GM18498 (cell line): ENCODE measurements at regions not wholly inside any gene's neighbourhood (a gene's known extent, or its start where the extent isn't known, plus 50 kb on each side); places are given as distances from the start of the nearest gene placed in this dataset.
A peak's percentile ranks its signal among the peaks of the same experiment; 100 is the strongest.
"Not testable (repeated sequence)": the region's sequence is repeated elsewhere in the genome, so short reads cannot be mapped to it uniquely, and the experiment has no call there.

ENCODE experiments used
- ATAC-seq: cut with Tn5 transposase; IDR thresholded peaks from one replicate; pipeline ENCODE4 v1.9.1; 2021; ENCODE audit warnings: mild to moderate bottlenecking, moderate library complexity; ENCODE audit not compliant: unreplicated experiment

DNA sequence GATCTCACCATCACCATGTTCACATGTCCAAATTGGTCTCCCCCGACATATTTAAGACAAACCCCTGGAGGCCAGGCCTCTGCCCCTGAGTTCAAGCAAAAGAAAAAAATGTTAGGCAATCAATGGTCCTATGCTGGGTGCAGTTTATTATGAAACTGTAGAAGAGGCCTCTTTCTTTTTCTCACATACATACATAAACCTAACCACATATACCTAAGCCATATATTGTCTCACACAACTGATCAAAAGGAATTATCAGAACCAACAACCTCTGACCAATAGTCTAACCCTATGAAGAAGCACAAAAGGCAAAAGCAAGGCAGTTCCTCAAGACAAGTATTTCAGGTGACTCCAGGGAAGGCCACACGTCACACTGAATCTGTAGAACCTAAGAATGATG lies 49.9 kb downstream of the ILRUN start:
- no peak for ATAC-seq

DNA sequence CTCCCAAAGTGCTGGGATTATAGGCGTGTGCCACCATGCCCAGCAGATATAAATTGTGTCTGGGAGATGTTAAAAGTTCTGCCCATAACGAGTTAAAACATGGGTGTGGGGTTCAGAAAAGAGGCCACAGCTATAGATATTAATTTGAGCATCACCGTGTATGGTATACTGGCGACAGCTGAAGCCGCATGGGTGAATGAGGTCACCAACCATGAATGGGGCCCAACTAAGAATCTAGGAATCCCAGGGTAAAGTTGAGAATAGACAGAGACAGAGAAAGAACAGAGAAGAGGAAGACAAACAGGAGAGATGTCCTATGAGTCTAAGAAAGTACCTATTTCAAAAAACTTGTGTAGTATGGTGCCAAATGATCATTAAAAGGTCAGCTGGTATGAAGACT lies 50.9 kb downstream of the ILRUN start:
- no peak for ATAC-seq

DNA sequence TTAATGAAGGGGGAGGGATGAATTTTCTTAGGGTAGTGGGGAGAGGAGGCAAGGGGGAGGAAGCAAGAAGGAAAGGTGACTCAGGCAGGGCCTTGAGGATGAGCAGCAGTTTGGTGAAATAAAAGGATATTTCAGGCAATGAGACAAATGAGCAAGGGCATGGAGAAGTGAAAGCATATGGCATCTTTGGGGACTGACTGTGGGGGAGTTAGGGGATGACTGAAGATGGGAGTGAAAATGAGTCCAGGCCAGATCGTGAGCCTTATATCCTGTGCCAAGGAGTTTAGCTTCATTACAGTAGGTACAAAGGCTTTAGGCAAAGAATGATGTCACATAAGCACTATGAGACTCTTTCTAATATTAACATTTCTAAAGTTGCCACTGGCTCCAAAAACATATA lies 51.9 kb downstream of the ILRUN start:
- no peak for ATAC-seq

DNA sequence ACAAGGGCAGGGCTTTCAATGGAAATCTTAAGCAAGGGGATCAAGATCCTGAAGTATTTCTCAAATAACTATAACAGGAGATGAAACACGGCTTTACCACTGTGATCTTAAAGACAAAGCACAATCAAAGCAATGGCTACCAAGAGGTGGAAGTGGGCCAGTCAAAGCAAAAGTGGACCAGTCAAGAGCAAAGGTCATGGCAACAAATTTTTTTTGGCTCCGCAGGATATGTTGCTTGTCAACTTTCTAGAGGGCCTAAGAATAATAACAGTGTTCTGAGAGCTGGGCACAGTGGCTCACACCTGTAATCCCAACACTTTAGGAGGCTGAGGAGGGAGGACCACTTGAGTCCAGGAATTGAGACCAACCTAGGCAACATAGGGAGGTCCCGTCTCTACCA lies 54.1 kb downstream of the ILRUN start:
- no peak for ATAC-seq

DNA sequence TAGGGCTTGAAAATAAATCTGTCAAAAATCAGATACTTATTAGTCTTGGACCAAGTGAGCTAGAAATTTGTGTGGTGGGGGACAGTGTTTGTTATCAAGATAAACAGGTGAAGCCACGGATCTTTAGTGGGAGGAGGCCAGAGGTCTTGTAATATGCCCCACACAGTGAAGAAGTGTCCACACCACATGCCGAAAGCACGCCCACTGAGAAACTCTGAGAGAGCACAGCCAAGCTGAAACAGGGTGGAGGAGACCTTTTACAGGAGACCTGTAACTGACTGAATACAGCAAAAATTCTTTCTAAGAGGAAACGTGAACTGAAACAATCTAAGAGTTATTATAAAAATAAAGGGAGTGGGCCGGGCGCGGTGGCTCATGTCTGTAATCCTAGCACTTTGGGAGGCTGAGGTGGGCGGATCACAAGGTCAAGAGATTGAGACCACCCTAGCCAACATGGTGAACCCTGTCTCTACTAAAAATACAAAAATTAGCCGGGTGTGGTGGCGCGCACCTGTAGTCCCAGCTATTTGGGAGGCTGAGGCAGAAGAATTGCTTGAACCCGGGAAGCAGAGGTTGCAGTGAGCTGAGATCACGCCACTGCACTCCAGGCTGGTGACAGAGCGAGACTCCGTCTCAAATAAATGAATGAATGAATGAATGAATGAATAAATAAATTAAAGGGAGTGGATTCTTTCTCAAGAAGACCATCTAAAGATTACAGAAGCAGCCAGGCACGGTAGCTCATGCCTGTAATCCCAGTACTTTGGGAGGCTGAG lies 56.3 kb downstream of the ILRUN start:
- ATAC-seq = not testable (repeated sequence)

DNA sequence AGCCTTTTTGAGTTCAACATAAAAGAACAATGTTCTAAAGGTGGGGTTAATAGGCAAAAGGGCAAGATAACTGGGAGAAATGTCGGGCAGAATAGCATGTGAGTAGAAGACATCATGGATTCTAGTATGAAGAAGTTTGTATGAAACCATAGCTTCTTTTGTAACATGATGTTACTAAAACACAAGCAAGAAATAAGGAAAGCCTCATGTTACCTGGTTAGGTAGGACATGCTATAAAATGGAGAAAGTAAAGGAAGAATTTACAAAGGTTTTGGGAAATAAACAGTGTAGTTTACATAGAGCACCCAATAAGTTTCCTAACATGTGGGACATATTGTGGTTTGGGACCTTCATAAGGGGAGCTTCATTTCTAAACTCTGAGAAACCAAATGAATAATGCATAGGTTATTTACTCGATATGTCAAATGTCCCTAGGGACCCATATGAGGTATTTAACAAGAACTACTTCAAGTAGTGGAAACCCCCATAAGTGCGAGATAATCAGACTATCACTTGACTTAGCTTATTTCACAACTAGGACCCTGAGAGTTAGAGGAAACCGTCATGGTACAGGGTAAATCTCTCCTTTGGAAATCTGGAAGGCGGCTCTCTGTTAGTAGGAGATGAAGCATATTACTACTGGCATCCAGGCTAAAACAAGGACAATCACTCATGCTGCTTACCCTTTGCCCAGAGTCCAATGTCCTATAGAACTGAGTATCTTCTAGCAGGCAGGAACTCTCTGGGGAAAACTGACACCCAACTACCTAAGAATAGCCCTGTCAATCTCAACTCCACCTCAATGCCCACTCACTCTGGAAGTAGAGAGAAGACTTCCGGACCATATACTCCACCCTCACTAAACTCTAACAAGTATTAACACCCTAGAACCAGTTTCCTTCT lies 57.5 kb downstream of the ILRUN start:
- peak; percentile 68 for ATAC-seq

DNA sequence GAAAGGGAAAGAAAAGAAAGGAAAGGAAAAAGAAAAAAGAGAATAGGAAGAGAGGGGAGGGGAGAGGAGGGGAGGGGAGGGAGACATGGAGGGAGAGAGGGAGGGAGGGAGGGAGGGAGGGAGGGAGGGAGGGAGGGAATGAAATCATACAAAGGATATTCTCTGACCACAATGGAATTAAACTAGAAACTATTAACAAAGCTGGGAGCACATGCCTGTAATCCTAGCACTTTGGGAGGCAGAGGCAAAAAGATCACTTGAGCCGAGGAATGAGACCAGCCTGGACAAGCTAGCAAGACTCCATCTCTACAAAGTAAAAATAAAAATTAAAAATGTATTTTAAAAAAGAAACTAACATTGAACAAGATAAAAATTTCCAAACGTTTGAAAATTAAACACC lies 62.8 kb downstream of the ILRUN start:
- no peak for ATAC-seq

DNA sequence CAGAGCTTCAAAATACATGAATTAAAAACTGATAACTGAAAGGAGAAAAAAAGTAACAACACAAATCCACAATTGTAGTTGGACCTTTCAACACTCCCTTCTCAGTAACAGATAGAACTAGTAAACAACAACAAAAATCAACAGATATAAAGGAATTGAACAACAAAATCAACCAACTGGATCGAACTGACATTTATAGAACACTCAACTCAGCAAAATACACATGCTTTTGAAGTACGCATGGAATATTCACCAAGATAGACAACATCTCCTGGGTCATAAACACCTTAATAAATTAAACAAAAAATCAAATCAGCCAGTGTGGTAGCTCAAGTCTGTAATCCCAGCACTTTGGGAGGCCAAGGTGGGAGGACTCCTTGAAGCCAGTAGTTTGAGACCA lies 63.3 kb downstream of the ILRUN start:
- no peak for ATAC-seq

DNA sequence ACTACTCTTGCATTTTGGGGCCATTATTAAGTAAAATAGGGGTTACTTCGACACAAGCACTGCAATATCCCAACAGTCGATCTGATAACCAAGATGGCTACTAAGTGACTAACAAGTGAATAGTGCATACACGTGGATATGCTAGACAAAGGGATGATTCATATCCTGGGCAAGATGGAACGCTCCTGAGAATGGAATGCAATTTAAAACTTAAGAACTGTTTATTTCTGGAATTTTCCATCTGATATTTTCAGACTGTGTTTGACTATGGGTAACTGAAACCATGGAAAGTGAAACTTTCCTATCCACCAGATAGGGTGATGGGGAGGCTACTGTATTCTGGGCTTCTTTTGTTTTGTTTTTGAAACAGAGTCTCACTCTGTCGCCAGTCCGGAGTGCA lies 66.5 kb downstream of the ILRUN start:
- no peak for ATAC-seq

DNA sequence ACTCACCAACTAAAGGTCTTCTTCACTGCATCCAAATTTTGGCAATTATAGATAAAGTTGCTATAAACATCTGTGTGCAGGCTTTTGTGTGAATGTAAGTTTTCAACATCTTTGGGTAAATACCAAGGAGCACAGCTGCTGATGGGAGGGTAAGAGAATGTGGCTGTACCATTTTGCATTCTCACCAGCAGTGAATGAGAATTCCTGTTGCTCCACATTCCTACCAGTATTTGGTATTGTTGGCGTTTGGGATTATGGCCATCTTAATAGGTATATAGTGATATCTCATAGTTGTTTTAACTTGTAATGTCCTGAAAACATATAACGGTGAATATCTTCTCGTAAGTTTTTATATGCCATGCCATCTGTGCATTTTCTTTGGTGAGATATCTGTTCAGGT lies 69.3 kb downstream of the ILRUN start:
- ATAC-seq = no peak

DNA sequence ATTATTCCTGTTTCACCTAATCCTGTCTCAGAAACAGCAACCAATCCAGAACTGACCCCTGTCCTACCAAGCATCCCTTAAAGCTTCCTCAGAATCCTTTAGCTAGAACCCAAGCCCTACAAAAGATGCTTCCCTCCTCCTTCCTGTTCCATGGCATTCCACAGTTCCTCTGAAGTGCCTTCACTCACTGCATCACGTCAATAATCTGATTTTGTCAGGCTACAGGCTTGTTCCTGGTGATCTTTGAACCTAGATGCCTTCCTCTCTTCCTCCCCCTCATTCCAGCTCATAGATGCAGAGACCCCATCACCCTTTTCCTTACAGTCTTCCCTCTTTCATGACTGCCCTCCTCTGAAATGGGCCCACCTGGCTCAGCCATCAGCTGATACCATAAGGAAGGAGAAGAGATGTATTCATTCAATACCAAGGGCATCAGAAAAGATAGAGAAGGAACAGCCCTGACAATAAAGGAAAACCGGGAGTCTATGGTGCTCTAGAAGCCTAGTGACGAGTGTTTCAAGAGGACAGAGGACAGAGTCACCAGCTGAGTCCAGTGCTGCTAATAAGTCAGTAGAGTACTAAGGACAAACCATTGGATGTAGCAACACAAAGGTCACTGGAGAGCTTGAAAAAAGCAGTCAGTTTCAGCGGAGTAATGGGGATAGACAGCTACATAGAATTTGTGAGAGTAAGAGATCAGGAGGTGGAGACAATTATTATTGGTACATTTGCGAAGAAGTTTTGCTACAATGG lies 62.5 kb upstream of the SPDEF start:
- no peak for ATAC-seq

DNA sequence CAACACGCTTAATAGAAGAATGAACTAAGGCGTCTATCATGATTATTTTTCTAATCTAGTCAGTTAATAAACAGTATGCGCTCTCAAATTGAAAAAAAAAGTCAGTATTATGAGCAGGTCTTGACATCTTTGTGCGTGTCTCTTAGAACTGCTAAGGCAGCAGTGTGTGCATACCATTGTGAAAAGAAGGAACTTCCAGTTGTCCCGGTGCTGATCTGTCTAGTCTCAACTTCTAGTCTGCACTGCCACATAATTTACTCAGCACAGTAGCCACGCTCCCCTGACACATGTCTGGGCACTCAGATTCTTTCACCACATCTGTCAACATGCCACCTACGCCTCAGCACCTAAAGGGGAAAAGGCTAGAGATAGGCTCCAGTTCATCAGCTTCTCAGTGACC lies 61.1 kb upstream of the SPDEF start:
- no peak for ATAC-seq

DNA sequence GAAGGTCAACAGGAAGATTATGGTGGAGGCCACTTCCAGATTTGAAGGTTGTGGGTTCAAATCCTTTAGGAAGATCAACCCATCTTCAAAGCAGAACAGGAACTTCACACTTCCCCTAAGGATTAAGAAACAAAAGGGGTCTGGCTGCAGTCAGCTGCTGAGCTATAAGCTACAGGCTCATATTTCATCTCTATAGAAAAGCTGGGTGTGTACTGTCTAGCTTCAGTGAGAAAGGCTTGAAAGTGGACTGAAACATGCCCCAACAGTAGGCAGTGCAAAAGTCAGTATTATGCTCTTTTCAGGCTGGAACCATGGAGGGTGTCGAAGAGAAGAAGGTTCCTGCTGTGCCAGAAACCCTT lies 60.1 kb upstream of the SPDEF start:
- ATAC-seq = no peak

DNA sequence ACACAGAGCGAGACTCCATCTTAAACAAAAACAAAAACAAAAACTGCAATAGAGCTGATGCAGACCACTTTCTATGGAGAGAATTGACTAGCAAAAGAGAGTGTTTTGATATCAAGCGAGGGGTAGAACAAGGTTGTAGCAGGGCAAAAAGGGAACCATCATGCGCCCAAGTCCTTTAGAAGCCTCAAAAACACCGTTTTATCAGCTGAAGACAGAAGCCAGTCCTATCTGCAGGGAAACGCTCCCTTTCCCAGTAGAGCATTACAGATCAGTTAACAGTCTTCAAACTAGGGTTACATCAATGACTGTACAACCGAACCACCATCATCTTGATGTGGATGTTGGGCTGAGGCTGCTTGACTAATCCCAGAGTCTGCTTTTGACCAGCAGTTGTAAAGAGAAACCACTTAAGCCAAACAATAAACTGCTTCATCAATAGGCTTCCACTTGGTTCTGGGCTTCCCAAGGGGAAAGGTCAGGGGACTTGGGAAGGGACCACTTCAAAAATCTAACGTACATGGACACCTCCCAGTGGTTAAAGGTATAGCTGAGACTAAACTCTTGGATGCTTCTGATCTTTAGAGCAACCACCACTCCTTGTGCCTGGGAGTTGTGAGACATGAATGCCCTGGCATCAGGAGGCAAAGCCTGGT lies 59.6 kb upstream of the SPDEF start:
- no peak for ATAC-seq

DNA sequence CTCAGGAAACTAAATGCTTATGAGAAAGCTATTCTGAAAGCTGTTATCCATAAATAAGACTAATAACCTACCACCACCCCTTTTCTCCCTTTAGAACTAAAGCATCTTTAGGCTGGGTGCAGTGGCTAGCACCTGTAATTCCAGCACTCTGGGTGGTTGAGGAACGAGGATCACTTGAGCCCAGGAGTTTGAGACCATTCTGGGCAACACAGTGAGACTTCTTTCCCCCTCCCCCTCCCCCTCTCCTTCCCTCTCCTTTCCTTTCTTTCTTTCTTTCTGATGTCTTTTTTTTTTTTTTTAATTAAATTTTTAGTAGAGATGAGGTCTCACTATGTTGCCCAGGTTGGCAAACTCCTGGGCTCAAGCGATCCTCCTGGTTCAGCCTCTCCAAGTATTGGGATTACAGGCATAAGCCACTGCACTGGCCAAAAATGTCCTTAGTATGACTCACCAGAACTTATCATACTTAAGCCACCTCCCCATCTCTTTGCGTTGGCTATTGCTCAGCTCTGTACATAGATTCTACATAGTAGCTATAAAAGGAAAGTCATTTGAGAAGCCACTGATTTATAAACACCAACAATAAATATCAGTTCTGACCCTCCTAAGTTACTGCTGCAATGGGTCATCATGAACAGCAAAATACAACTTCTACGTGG lies 54.8 kb upstream of the SPDEF start:
- no peak for ATAC-seq

DNA sequence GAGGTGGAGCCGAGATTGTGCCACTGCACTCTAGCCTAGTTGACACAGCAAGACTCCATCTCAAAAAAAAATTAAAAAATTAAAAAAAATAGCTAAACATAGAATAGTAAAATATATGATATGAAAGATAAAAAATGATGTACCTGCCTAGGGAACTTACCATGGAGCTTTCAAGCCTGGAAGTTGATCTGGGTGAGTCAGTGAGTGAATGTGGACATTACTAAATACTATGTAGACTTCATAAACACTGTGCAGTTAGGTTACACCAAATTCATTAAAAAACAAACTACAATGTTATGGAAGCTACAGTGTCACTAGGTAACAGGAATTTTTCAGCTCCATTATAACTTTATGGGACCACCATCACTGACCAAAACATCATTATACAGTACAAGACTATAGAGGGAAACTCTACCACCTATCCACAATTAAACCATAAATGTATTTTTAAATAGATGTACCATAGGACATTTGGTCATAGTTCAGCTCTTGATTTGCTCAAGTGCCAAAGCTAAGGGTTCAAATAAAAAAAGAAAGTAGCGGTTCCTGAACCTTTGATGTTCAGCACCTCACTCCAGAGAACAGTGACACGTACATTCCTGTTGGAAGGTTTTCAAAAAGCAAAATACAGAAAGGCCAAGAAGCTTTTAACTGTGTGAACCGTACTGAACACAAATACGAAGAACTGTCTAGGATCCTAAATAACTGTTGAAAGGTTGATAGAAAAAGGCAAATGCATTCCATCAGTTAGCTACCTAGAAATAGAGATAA lies 52.4 kb upstream of the SPDEF start:
- no peak for ATAC-seq

DNA sequence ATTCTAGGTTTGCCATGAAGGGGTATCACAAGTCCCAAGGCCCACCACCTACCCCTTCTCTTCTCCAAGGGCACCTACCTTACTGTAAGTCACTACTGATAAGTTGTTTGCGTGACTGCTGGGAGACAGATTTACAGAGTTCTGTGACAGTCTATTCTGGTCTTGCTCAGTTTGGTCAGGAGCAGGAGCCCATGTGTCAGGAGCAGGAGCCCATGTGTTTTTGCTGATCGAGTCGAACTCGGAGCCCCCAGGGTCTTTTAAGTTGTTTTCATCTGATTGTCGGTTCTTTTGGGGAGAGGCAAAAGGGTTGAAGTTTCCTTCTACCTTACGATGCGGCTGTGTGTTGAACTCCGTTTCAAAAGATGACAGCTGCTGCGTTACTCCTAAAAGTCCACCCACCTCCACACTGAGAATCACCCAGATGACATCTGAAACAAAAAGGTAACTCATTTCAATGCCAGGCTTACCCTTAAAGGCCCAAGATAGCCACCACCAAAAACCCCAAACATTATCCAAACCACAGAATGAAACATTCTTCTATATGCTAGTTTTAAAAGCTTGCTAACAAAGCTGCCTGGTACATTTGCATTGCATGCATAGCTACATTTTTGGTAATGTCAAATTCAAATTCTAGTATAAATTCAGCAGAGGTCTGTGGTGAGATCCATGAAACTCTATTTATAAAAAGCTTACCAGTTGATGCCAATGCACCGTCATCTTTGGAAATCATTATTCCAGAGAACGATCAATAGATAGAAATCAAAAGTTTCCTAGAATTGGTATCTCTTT lies 50.5 kb upstream of the SPDEF start:
- no peak for ATAC-seq
